ENCODE measurements at regions not wholly inside any gene's neighbourhood (a gene's known extent, or its start where the extent isn't known, plus 50 kb on each side); places are given as distances from the start of the nearest gene placed in this dataset.

DNA sequence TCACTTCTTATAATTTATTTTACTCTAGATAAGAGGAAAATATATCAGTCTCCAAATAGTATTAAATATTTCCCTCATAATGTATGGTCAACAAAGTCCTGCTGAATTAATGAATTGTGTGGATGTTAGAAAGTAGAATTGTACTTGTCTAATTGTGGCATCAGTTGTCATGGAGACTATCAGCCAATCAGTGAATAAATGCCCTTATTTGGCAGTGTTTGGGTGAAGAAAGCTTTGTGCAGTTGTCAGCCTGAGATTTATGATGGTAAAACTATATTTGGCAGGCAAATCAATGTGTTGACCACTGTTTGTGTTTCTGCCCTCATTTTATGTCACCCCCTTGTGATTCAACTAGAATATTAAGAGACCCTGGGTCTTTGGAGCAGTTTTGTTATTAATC is 293.6 kb upstream of the MDFIC2 start:
- no peak for TF ChIP-seq EZH2 (IDR thresholded peaks at IDR 0.05; ENCODE audit: borderline replicate concordance, low read length)
- TF ChIP-seq, protein P1, sequence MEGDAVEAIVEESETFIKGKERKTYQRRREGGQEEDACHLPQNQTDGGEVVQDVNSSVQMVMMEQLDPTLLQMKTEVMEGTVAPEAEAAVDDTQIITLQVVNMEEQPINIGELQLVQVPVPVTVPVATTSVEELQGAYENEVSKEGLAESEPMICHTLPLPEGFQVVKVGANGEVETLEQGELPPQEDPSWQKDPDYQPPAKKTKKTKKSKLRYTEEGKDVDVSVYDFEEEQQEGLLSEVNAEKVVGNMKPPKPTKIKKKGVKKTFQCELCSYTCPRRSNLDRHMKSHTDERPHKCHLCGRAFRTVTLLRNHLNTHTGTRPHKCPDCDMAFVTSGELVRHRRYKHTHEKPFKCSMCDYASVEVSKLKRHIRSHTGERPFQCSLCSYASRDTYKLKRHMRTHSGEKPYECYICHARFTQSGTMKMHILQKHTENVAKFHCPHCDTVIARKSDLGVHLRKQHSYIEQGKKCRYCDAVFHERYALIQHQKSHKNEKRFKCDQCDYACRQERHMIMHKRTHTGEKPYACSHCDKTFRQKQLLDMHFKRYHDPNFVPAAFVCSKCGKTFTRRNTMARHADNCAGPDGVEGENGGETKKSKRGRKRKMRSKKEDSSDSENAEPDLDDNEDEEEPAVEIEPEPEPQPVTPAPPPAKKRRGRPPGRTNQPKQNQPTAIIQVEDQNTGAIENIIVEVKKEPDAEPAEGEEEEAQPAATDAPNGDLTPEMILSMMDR (IDR thresholded peaks at IDR 0.05; ENCODE audit: low read length), result no peak

All from OCI-LY1 (cell line).